HTR-8/SVneo (cell line): ENCODE measurements at regions not wholly inside any gene's neighbourhood (a gene's known extent, or its start where the extent isn't known, plus 50 kb on each side); places are given as distances from the start of the nearest gene placed in this dataset.
"Not testable (repeated sequence)": the region's sequence is repeated elsewhere in the genome, so short reads cannot be mapped to it uniquely, and the experiment has no call there.

Experiments used
- DNase-seq: peaks from one replicate; pipeline ENCODE4 v3.0.0; 2011; ENCODE audit warnings: low spot score, mixed read lengths; ENCODE audit not compliant: insufficient read length
- FAIRE-seq: peaks from 2 replicates; lab custom pipeline; 2011; peaks lifted over from hg19 to GRCh38; lab: Jason Lieb, UNC

DNA sequence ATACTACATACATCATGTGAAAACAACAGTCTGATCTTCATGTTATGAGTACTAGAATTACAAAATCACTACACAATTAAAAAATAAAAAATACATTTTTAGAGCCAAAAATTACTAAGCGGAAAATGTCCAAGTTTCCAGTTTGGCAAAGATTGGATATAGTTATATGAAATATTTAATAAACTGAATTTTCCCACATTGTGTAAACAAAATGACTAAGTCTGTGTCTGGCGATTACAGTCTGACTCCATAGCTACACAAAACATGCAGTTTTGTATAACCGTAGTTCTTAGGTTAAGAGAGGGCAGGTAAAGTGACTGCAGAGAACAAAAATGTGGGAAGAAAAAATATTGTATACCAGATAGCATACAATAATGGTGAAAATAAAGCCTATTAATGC, 59.2 kb upstream of the TMEM47 start:
- no peak for DNase-seq

DNA sequence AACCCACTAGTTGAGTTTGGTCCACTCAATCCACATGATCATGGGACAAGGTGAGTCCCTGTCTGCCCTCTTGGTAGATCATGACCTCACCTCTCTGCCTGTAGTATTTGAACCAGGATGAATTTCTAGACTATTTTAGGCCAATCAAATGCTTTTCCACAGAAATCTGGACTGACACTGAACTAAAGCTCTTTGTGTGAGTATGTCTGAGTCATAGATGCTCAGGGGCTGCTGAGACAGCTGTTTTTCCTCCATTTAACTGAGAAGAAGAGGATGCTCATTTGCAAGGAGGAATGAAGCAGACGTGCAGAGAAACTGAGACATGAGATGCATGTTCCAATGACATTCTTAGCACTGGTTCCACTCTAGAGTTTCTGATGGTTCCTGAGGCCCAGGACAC, 77.3 kb upstream of the TMEM47 start:
- no peak for FAIRE-seq
- no peak for DNase-seq

More for the DNA sequence above, 59.2 kb upstream of the TMEM47 start:
- no peak for FAIRE-seq

DNA sequence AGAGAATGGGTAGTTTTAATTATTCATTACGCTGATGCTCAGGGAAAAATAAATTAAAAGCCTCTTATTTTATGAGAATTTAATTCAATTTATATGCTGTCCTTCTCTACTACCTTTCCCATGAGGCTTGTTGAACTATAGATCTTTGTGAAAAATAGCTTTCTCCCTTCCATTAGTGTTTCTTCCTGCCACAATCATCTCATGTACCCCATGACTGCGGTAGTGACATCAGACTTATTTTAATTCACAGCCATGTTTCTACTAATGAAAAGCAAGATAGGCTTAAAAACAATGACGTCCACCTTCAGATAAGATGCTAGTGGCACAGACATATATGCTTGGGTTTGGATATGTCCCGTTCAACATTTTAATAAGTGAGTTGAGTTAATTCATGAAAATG, 87.4 kb upstream of the TMEM47 start:
- no peak for DNase-seq
- FAIRE-seq, result no peak

DNA sequence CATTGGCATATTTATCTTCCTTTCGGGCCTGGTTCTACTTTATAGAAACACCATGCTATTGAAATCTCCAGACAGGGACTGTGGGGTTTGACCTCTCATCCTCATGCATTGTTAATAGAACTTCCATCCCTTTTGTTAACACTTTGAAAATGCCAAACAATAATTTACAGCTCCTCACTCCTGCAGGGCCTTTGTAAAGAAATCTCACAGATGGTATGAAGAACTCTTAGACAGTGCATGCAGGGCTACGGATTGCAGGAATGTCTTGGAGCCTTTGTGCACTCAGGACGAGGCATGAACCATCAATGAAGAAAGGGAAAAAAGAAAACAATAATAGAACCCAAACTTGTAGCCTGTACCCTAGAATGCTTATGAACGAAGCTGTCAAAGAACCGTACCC, 92.8 kb upstream of the TMEM47 start:
- DNase-seq, result no peak
- no peak for FAIRE-seq

DNA sequence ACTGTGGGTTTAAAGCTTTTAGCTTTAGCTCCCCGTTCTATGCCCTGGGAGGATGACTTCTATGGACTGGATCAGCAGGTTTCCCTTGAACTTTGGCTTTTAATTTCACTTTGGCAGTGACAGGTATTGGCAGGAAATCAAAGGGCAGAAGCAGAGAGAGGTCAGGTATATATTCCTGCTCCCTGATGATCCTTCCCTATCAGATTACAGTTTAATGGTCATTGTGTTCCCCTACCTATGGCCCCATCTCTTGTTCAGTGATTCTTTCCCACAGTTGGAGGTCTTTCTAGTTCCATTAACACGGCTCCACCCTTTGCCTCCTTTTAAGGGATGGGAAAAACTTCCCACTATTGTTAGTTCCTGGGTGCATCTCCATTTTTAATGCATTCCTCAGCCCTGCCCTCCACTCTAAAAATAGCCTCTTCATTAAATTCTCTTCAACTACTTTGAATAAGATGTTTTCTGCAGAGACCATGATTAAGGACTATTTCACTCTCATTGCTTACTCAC, 107.8 kb upstream of the TMEM47 start:
- FAIRE-seq (no peak), DNase-seq (no peak)

DNA sequence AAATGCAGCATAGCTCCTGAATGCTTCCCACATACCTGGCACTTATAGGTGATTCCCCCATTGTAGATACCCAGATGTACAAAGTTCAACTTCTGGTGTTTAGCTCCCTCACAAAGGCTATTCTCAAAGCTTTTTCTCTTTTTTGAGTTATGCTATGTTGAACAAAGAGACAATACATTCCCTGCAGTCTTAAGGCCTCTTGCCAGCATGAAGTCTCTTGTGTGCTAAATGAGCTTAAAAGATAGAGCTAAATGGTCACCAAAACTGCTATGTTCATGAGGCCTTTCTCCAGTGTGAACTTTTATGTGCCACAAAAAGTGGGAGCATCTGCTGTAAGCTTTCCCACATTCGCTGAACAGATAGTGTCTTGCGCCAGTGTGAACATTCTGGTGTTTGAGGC, 111.2 kb upstream of the TMEM47 start:
- FAIRE-seq (no peak), DNase-seq (no peak)

DNA sequence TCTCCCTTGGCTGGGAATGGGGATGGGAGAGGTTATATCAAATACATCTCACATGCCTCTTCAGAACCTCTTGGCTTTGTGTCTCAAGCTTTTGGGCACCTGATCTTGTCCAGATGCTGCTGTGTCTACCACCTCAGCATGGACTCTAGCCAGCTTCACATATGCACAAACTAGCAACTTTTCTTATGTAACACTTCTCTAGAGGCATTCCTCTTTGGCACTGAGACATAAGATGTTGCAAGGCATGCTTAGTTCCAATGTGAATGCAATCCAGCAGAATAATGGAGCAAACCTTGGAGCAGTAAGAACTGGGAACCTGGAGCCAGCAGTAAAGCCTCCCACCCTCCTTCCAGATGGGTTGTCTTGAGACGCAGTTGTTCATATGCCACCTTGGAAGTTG, 113.4 kb upstream of the TMEM47 start:
- FAIRE-seq (no peak), DNase-seq (no peak)

DNA sequence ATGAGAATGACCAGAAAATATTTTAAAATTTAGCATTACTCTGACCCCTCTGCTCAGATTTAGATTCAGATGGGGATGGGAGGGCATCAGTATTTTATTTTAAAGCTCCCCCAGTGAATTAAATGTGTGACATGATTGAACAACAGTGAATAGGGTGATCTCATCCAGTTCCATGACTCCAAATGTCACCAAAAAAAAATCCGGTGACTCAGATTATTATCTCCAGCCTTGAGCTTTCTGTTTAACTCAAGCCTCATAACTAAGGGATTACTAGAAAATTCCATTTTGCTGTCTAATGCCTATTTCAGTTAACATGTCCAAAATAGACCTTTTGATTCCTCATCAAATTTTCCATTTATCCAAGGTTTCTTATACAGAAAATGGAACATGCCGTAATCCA, 121.8 kb upstream of the TMEM47 start:
- DNase-seq, result peak; percentile 3
- FAIRE-seq, result no peak

DNA sequence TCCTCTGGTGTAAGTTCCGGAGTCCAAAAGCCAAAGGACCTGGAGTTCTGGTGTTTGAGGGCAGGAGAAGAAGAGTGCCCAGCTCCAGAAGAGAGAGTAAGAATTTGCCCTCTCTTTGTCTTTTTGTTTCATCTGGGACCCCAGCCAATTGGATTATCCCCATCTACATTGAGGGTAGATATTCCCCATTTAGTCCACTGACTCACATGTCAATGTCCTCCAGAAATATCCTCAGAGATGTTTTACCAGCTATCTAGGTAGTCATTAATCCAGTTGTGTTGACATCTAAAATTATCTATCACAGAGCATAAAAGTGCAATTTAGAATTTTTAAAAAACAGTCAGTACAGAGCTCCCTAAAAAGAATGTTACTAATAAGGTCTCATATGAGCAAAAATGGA, 132.9 kb upstream of the TMEM47 start:
- no peak for DNase-seq
- no peak for FAIRE-seq

DNA sequence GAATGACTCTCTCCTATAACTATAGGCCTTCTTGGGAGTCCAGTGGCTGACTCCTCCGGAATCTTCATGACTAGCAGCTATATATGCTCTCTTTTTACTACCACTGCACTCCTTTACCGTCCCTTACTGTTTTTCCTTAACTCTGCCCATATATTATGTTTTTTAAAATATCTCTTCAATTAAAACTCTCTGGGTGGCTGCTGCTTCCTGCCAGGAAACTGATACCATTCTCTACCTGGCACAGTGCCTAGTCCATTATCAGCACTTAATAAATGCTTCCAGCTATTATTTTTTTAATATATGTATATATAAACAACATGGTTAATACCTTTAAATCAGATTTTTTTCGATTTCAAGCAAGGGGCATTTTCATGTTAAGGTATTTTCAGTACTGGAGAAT, 136.6 kb upstream of the FAM47B start:
- FAIRE-seq, result no peak
- no peak for DNase-seq

DNA sequence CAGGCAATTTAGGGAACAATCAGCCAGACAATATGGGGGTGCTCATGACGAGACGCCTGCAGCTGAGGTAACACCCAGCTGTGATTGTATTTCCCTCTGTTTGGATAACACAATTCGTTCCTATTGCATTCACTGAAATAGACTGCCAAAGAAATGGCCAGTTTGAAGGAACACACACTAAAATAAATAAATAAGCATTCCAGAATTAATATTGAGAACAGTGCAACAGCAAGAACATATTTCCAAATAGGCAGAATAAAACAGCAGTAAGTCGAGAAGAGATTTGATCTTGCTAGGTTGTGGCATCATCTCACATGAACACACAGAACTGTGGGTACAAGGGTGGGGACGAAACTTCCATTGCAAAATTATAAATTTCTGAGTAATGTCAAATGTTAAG, 133.5 kb upstream of the FAM47B start:
- DNase-seq (no peak), FAIRE-seq (no peak)

DNA sequence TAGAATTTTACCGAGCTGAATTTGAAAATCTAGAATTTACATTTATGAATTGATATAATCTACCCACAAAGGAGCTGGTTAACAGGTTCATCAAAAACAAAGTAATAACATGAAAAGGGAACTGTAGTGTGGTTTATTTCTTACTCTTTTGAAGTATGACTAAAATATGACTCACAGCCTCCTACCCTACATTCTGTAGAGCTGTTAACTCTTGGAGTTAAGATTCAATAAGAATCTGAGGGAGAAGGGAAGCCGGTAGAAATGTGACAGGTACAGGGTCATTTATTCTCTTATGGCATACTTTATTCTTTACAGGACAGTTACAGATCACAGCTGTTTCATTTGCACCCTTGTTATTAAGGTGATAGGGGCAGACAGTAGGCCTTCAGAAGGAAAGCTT, 132.2 kb upstream of the FAM47B start:
- FAIRE-seq (no peak), DNase-seq (no peak)

DNA sequence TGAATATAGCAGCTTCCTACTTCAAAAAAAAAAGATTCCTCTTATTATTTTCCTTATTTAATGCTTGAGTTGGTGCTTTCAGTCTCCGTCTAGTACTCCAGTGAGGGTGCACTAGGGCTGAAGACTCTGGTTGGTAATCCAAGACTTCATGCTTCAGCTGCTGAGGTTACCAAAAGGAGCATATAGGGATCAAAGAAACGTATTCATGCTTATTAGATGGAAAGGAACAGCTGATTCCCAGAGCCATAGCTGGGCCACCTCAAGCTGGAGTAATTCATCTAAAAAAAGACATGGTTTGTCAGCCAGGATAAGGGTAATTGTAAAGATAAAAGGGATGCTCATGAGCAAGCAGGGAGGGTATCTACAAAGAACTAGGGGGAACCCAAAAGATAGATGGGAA, 131.7 kb upstream of the FAM47B start:
- FAIRE-seq (no peak), DNase-seq (no peak)

DNA sequence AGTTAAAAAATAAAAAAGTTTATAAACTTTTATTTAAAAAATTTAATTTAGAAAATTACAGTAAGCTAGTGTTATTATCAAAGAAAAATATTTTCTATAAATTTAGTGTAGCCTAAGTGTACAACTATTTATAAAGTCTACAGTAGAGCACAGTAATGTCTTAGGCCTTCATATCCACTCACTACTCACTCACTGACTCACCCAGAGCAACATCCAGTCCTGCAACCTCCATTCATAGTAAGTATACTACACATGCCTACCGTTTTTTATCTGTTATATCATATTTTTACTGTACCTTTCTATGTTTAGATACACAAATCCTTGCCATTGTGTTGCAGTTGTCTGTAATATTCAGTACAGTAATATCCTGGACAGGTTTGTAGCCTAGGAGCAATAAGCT, 129.0 kb upstream of the FAM47B start:
- DNase-seq (no peak), FAIRE-seq (no peak)

DNA sequence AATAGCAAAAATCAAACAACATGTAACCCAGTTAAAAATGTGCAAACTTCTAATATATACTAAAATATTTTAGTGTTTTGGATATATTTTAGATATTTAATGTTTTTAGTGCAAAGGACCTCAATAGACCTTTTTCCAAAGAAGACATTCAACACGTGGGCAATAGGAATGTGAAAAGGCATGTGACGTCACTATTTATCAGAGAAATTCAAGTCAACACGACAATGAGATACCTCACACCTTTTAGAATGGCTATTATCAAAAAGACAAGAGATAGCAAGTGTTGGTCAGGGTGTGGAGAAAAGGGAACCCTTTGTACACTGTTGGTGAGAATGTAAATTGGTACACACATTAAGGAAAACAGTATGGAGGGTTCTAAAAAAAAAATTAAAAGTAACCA, 115.6 kb upstream of the FAM47B start:
- FAIRE-seq, result no peak

DNA sequence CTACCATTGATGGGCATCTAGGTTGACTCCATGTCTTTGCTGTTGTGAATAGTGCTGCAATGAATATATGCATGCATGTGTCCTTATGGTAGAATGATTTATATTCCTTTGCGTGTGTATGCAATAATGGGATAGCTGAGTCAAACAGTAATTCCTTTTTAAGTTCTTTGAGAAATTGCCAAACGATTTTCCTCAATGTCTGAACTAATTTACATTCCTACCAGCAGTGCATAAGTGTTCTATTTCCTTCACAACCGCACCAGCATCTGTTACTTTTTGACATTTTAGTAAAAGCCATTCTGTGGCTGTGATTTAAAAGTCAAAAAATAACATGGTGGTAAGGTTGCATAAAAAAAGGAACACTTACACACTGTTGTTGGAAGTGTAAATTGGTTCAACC, 103.1 kb upstream of the FAM47B start:
- FAIRE-seq, result peak; percentile 72
- DNase-seq, result no peak

More for the DNA sequence above, 115.6 kb upstream of the FAM47B start:
- DNase-seq, result no peak

DNA sequence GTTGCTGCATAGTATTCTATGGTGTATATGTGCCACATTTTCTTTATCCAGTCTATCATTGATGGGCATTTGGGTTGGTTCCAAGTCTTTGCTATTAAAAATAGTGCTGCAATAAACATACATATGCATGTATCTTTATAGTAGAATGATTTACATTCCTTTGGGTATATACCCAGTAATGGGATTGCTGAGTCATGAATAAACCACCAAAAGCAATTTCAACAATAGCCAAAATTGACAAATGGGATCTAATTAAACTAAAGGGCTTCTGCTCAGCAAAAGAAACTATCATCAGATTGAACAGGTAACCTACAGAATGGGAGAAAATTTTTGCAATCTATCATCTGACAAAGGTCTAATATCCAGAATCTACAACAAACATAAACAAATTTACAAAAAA, 101.4 kb upstream of the FAM47B start:
- not testable (repeated sequence) for FAIRE-seq, DNase-seq

DNA sequence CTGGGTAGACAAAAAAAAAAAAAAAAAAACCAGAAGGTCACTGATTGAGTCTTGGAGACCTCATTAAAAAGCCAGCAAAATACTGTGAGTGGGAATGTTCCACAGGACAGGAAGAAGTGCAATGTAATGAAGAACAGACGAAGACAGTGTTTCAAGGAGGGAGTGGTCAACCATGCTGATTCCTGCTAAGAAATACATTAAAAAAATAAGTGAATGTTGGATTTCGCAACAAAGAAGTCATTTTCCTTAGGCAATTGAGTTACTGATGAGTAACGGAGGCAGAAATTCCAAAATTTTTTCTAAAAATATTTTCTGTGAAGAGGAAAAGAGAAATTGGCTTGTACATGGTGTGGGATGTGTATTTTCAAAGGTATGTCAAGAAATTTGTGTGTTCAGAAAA, 94.3 kb upstream of the FAM47B start:
- FAIRE-seq (no peak), DNase-seq (no peak)

DNA sequence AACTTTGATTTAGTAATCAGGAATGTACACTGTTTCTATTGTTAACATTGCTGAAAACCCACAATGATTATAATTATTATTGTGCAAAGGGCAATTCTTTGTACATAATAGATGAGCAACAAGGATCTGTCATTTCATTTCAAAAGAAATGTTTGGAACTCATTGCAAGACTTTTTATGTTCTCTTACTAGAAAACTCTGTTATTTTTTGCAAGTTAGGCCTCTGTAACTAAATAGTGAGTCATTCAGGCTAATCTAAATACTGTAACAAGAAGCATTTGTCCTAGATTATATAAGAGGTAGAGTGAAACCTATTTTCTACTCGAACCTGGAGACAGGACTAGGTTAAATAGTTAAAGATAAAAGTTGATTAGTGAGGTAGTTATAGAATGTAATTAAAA, 93.2 kb upstream of the FAM47B start:
- DNase-seq (no peak), FAIRE-seq (no peak)

DNA sequence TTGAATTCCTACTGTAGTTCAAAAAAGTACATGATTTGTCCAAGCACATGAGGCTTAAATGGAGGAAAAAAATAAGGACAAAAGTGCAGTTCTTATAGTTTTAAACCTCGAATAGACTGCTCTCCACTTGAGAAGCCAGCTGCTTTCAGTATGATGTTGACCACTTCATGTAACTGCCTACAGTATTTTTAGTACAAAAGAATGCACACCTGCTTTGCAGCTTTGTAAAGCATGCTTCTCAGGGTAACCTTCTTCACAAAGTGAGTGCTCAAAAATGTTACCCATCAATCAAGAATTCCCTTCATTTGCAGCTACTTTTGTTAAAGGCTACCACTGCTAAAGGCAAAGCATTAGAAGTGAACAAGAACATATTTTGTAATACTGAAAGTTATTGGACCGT, 83.4 kb upstream of the FAM47B start:
- no peak for DNase-seq
- FAIRE-seq, result no peak

DNA sequence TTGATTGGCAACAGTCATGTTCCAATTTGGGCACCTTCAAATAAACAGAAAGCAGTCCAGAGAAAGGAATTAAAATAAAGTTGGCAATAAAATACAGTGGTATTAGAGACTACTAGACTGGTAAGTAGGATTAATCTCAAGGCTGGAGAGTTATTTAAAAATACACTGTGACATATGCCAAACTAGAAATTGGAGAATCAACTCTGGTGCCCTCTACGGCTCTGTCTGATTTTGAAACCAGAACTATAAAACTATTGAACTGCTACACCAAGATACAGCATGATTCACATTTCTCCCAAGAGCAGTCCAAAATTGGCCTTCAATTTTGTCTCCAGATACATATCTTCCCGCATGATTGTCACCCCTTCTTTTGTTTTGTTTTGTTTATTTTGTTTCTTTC, 78.7 kb upstream of the FAM47B start:
- no peak for DNase-seq
- FAIRE-seq, result no peak

DNA sequence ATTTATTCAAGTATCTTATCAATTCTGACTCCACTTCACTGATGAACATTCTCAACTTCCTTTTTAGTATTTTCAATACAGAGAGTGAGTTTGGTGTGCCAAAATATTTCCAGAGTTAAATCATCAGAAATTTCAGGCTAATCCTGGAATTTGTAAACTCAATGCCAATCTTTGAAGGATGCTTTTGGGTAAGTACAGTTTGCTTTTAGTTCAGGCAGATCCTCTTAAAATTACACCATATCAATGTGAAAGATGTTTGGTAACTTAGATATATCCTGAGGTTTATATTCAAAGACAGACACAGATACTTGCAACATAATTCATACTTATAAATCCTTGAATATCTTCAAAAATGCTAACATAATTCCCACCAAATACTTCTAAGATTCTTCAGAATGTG, 76.0 kb upstream of the FAM47B start:
- no peak for DNase-seq
- FAIRE-seq, result no peak

DNA sequence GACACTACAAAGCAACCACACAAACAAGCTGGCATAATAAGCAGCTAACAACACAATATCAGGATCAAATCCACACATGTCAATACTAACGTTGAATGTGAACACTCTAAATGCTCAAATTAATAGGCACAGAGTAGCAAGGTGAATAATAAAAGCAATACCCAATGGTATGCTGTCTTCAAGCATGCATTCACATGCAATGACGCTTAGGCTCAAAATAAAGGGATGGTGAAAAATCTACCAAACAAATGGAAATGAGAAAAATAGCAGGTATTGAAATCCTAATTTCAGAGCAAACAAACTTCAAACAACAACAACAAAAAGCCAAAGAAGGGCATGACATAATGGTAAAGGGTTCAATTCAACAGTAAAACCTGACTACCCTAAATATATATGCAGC, 74.0 kb upstream of the FAM47B start:
- peak; percentile 48 for FAIRE-seq
- DNase-seq, result no peak
